Liver (tissue), 8 donors: ENCODE measurements at regions not wholly inside any gene's neighbourhood (a gene's known extent, or its start where the extent isn't known, plus 50 kb on each side); places are given as distances from the start of the nearest gene placed in this dataset.

Source experiments
- DNase-seq: peaks from one replicate; pipeline ENCODE4 v3.0.0-alpha.2; 2017; ENCODE audit warnings: low spot score
- H3K27ac ChIP-seq, 2 donors: one replicate each; pipeline ENCODE4 v1.7.0; 2013; ENCODE audit warnings: inconsistent platforms in 2 of 2, low read length in 2 of 2, control low read depth in 1 of 2, low read depth in 1 of 2, mild to moderate bottlenecking in 1 of 2
- H3K27me3 ChIP-seq, 4 donors: one replicate each; pipeline versions ENCODE4 v1.6.1 to v1.7.0; 2013; ENCODE audit warnings: low read length in 3 of 4, inconsistent platforms in 1 of 4, mild to moderate bottlenecking in 1 of 4, moderate library complexity in 1 of 4; ENCODE audit not compliant: control insufficient read depth in 4 of 4, insufficient read depth in 4 of 4
- H3K36me3 ChIP-seq, 4 donors: one replicate each; pipeline versions ENCODE4 v1.6.1 to v1.7.0; 2013; ENCODE audit warnings: low read length in 3 of 4, mild to moderate bottlenecking in 3 of 4, low read depth in 1 of 4, moderate library complexity in 1 of 4; ENCODE audit not compliant: control insufficient read depth in 4 of 4, insufficient read depth in 3 of 4
- H3K4me1 ChIP-seq, 4 donors: one replicate each; pipeline versions ENCODE4 v1.6.1 to v1.7.0; 2013; ENCODE audit warnings: low read length in 3 of 4, mild to moderate bottlenecking in 3 of 4, moderate library complexity in 1 of 4; ENCODE audit not compliant: control insufficient read depth in 4 of 4, insufficient read depth in 4 of 4
- H3K4me3 ChIP-seq, 3 donors: one replicate each; pipeline versions ENCODE4 v1.6.1 to v1.7.0; 2013; ENCODE audit warnings: low read length in 3 of 3, control low read depth in 1 of 3, low read depth in 1 of 3, mild to moderate bottlenecking in 1 of 3
- H3K9ac ChIP-seq, 2 donors: one replicate each; pipeline ENCODE4 v1.7.0; 2013; ENCODE audit warnings: low read length in 2 of 2, mild to moderate bottlenecking in 2 of 2, moderate library complexity in 2 of 2, control low read depth in 1 of 2, low read depth in 1 of 2
- H3K9me3 ChIP-seq, 4 donors: one replicate each; pipeline versions ENCODE4 v1.6.1 to v1.7.0; 2013; ENCODE audit warnings: low read length in 3 of 4; ENCODE audit not compliant: control insufficient read depth in 4 of 4
- EGR1 ChIP-seq, 2 donors: IDR thresholded peaks; 2 replicates each; pipeline ENCODE4 v1.6.1; 2016 to 2018; ENCODE audit warnings: antibody characterized with exemption in 2 of 2, low read depth in 2 of 2
- FOXA1 ChIP-seq: IDR thresholded peaks from 2 replicates; pipeline ENCODE4 v1.6.1; 2016; ENCODE audit warnings: antibody characterized with exemption
- FOXA2 ChIP-seq: IDR thresholded peaks from 2 replicates; pipeline ENCODE4 v1.6.1; 2016; ENCODE audit warnings: antibody characterized with exemption
- GABPA ChIP-seq, 2 donors: IDR thresholded peaks in 1 of 2; conservative IDR thresholded peaks in 1 of 2; 2 replicates each; pipeline ENCODE4 v1.6.1; 2016; ENCODE audit warnings: antibody characterized with exemption in 2 of 2, mild to moderate bottlenecking in 1 of 2, moderate library complexity in 1 of 2
- HNF4A ChIP-seq, 2 donors: conservative IDR thresholded peaks; 2 replicates each; pipeline ENCODE4 v1.6.1; 2016; ENCODE audit warnings: antibody characterized with exemption in 2 of 2, mild to moderate bottlenecking in 2 of 2
- HNF4G ChIP-seq: IDR thresholded peaks from 2 replicates; pipeline ENCODE4 v1.6.1; 2016; ENCODE audit warnings: antibody characterized with exemption
- JUND ChIP-seq, 2 donors: IDR thresholded peaks; 2 replicates each; pipeline ENCODE4 v1.6.1; 2016; ENCODE audit warnings: antibody characterized with exemption in 2 of 2
- NR2F2 ChIP-seq: IDR thresholded peaks from 2 replicates; pipeline ENCODE4 v1.6.1; 2016; ENCODE audit warnings: antibody characterized with exemption
- RAD21 ChIP-seq, 2 donors: IDR thresholded peaks; 2 replicates each; pipeline ENCODE4 v1.6.1; 2016; ENCODE audit warnings: antibody characterized with exemption in 2 of 2, mild to moderate bottlenecking in 2 of 2
- RXRA ChIP-seq, 2 donors: IDR thresholded peaks; 2 replicates each; pipeline ENCODE4 v1.6.1; 2017 to 2018; ENCODE audit warnings: antibody characterized with exemption in 2 of 2, mild to moderate bottlenecking in 1 of 2
- SP1 ChIP-seq: IDR thresholded peaks from 2 replicates; pipeline ENCODE4 v1.6.1; 2018; ENCODE audit warnings: antibody characterized with exemption, mild to moderate bottlenecking
- TAF1 ChIP-seq: conservative IDR thresholded peaks from 2 replicates; pipeline ENCODE4 v1.6.1; 2016; ENCODE audit warnings: antibody characterized with exemption, mild to moderate bottlenecking
- YY1 ChIP-seq: IDR thresholded peaks from 2 replicates; pipeline ENCODE4 v1.6.1; 2016; ENCODE audit warnings: antibody characterized with exemption, mild to moderate bottlenecking
- WGBS: extraction: QIAGEN DNeasy Blood & Tissue Kit; methylation state at CpG from one replicate; pipeline ENCODE4 v1.1.7; 2013; 5-methylcytosine and 5-hydroxymethylcytosine counted together
- TF ChIP-seq, protein P1 (sequence below): IDR thresholded peaks from 2 replicates; pipeline ENCODE4 v1.6.1; 2016; ENCODE audit warnings: antibody characterized with exemption, mild to moderate bottlenecking
- TF ChIP-seq, protein P2 (sequence below): IDR thresholded peaks from 2 replicates; pipeline ENCODE4 v1.6.1; 2016; ENCODE audit warnings: antibody characterized with exemption
- TF ChIP-seq, protein P3 (sequence below): IDR thresholded peaks from 2 replicates; pipeline ENCODE4 v1.6.1; 2016; ENCODE audit warnings: antibody characterized with exemption
- TF ChIP-seq, protein P4 (sequence below): fragments of 150-350 bp; IDR thresholded peaks from 2 replicates; pipeline ENCODE4 v1.5.1; 2017; ENCODE audit warnings: improper control_type of control experiment, low read depth, low read length; ENCODE audit not compliant: missing input control
- TF ChIP-seq, protein P5 (sequence below): IDR thresholded peaks from 2 replicates; pipeline ENCODE4 v1.6.1; 2016; ENCODE audit warnings: antibody characterized with exemption
- donor health status: healthy.
- donor health status: healthy.
- donor health status: healthy.
- donor health status: healthy.
- donor health status: healthy.

DNA sequence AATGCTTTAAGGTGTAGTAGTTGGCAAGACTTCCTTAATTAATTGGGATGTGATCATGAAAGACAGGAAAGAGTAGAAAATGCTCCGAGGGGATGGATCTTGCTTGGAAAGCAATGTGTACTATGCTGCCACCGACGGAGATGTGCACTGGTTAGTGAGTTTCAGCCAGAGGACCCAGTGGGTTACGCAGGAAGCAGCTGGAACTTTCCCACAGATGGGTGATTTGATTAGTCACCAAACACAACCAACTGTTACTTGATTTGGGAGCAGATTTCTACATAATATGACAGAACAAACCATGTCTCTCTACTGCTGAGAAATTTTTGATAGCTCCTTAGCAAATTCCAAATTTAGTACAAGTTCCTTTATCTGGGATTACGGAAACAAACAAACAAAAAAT lies 245.4 kb upstream of the MCTP2 start:
- Histone ChIP-seq H3K4me3 (no peak overlapping the region), H3K9me3 (no peaks in the 10 kb centered on the region), H3K27me3 (peaks cover 0 to 3% (median 1%) of the 10 kb centered on the region in 4 donors), H3K9ac (no peak overlapping the region), H3K36me3 (no peaks in the 10 kb centered on the region), H3K4me1 (no peaks in the 10 kb centered on the region), H3K27ac (no peak overlapping the region)
- 71% methylated on average over 5 of the region's 5 CpGs for WGBS
- TF ChIP-seq YY1 = no peak
- TF ChIP-seq RAD21 (IDR thresholded peaks at IDR 0.05) = no peak
- TF ChIP-seq SP1 = no peak
- TF ChIP-seq TAF1 = no peak
- TF ChIP-seq, protein P1, sequence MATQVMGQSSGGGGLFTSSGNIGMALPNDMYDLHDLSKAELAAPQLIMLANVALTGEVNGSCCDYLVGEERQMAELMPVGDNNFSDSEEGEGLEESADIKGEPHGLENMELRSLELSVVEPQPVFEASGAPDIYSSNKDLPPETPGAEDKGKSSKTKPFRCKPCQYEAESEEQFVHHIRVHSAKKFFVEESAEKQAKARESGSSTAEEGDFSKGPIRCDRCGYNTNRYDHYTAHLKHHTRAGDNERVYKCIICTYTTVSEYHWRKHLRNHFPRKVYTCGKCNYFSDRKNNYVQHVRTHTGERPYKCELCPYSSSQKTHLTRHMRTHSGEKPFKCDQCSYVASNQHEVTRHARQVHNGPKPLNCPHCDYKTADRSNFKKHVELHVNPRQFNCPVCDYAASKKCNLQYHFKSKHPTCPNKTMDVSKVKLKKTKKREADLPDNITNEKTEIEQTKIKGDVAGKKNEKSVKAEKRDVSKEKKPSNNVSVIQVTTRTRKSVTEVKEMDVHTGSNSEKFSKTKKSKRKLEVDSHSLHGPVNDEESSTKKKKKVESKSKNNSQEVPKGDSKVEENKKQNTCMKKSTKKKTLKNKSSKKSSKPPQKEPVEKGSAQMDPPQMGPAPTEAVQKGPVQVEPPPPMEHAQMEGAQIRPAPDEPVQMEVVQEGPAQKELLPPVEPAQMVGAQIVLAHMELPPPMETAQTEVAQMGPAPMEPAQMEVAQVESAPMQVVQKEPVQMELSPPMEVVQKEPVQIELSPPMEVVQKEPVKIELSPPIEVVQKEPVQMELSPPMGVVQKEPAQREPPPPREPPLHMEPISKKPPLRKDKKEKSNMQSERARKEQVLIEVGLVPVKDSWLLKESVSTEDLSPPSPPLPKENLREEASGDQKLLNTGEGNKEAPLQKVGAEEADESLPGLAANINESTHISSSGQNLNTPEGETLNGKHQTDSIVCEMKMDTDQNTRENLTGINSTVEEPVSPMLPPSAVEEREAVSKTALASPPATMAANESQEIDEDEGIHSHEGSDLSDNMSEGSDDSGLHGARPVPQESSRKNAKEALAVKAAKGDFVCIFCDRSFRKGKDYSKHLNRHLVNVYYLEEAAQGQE = no peak
- TF ChIP-seq, protein P2, sequence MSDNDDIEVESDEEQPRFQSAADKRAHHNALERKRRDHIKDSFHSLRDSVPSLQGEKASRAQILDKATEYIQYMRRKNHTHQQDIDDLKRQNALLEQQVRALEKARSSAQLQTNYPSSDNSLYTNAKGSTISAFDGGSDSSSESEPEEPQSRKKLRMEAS = no peak
- no peak for TF ChIP-seq HNF4A (conservative IDR thresholded peaks at IDR 0.05)
- TF ChIP-seq NR2F2 = no peak
- TF ChIP-seq HNF4G = no peak
- TF ChIP-seq EGR1 (IDR thresholded peaks at IDR 0.05; ENCODE audit: low read depth in 2 of 2) = no peak
- TF ChIP-seq RXRA (IDR thresholded peaks at IDR 0.05) = no peak
- TF ChIP-seq, protein P3, sequence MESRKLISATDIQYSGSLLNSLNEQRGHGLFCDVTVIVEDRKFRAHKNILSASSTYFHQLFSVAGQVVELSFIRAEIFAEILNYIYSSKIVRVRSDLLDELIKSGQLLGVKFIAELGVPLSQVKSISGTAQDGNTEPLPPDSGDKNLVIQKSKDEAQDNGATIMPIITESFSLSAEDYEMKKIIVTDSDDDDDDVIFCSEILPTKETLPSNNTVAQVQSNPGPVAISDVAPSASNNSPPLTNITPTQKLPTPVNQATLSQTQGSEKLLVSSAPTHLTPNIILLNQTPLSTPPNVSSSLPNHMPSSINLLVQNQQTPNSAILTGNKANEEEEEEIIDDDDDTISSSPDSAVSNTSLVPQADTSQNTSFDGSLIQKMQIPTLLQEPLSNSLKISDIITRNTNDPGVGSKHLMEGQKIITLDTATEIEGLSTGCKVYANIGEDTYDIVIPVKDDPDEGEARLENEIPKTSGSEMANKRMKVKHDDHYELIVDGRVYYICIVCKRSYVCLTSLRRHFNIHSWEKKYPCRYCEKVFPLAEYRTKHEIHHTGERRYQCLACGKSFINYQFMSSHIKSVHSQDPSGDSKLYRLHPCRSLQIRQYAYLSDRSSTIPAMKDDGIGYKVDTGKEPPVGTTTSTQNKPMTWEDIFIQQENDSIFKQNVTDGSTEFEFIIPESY = no peak
- TF ChIP-seq, protein P4, sequence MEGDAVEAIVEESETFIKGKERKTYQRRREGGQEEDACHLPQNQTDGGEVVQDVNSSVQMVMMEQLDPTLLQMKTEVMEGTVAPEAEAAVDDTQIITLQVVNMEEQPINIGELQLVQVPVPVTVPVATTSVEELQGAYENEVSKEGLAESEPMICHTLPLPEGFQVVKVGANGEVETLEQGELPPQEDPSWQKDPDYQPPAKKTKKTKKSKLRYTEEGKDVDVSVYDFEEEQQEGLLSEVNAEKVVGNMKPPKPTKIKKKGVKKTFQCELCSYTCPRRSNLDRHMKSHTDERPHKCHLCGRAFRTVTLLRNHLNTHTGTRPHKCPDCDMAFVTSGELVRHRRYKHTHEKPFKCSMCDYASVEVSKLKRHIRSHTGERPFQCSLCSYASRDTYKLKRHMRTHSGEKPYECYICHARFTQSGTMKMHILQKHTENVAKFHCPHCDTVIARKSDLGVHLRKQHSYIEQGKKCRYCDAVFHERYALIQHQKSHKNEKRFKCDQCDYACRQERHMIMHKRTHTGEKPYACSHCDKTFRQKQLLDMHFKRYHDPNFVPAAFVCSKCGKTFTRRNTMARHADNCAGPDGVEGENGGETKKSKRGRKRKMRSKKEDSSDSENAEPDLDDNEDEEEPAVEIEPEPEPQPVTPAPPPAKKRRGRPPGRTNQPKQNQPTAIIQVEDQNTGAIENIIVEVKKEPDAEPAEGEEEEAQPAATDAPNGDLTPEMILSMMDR = no peak
- TF ChIP-seq GABPA (IDR thresholded peaks at IDR 0.05 in 1 of 2, conservative IDR thresholded peaks at IDR 0.05 in 1 of 2) = no peak
- no peak for TF ChIP-seq FOXA2
- no peak for TF ChIP-seq FOXA1
- TF ChIP-seq, protein P5, sequence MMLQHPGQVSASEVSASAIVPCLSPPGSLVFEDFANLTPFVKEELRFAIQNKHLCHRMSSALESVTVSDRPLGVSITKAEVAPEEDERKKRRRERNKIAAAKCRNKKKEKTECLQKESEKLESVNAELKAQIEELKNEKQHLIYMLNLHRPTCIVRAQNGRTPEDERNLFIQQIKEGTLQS = no peak
- no peak for TF ChIP-seq JUND (IDR thresholded peaks at IDR 0.05)
- no peak for DNase-seq

DNA sequence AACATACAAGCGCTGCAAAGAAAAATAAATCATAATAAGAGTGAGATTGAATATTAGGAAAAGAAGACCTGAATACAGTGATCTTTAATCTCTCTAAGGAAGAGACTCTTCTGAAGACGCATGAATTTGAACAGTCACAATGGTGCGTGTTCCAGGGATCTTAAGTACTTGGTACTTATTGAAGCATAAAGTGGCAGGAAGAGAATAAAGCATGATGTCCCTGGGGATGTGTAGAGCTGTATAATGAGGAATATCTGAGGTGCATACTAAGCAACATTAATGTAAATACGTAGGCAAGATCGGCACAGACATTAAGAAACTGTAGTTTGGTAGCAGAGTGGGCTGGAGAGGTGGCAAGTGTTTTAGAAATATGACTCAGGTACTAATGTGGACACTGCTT lies 246.2 kb upstream of the MCTP2 start:
- 67% methylated on average over 5 of the region's 5 CpGs for WGBS
- Histone ChIP-seq H3K27ac (no peak overlapping the region), H3K9ac (no peak overlapping the region), H3K27me3 (peaks cover 0 to 7% (median 1%) of the 10 kb centered on the region in 4 donors), H3K4me3 (no peak overlapping the region), H3K9me3 (no peaks in the 10 kb centered on the region), H3K4me1 (no peaks in the 10 kb centered on the region), H3K36me3 (no peaks in the 10 kb centered on the region)
- TF ChIP-seq, protein P1 = no peak
- TF ChIP-seq HNF4G (no peak), RXRA (IDR thresholded peaks at IDR 0.05) (no peak), TAF1 (no peak), RAD21 (IDR thresholded peaks at IDR 0.05) (no peak), FOXA2 (no peak)
- TF ChIP-seq, protein P2 = no peak
- DNase-seq = no peak
